SK-N-SH (cell line): ENCODE measurements at regions not wholly inside any gene's neighbourhood (a gene's known extent, or its start where the extent isn't known, plus 50 kb on each side); places are given as distances from the start of the nearest gene placed in this dataset.

Experiments used
- CTCF ChIA-PET: fragments of 300-600, 350-600 bp; formaldehyde crosslinking; extraction: SDS; loops from one replicate; lab custom pipeline; 2021; lab: Yijun Ruan, JAX
- POLR2A ChIA-PET: fragments of 350-600 bp; sonication (Branson Sonifier 250); formaldehyde crosslinking; extraction: SDS; loops from one replicate; lab custom pipeline; 2020; ENCODE audit warnings: antibody characterized with exemption, inconsistent platforms; lab: Yijun Ruan, JAX
- DNase-seq: peaks from one replicate; pipeline ENCODE4 v3.0.0; 2012
- H2AFZ ChIP-seq: fragments of 200-600 bp; sonication (generic); 2 replicates; pipeline ENCODE4 v1.8.1; 2016; ENCODE audit warnings: antibody characterized with exemption, mild to moderate bottlenecking, low read depth
- H3F3A ChIP-seq: fragments of 200-600 bp; sonication (generic); replicated peaks from 2 replicates; pipeline ENCODE3; 2016; ENCODE audit warnings: antibody characterized with exemption, mild to moderate bottlenecking; ENCODE audit not compliant: insufficient read depth
- H3K27ac ChIP-seq, 2 experiments: fragments of 200-500 bp in 1 of 2; fragments of 200-600 bp in 1 of 2; sonication (Bioruptor generic) in 1 of 2; sonication (generic), shearing (Covaris generic) in 1 of 2; 2 replicates each; pipeline versions ENCODE4 v1.5.1 to v1.6.1; 2014 to 2016; ENCODE audit warnings: low read depth in 2 of 2, inconsistent platforms in 1 of 2, low read length in 1 of 2, mild to moderate bottlenecking in 1 of 2, mixed read lengths in 1 of 2
- H3K27me3 ChIP-seq: fragments of 200-600 bp; sonication (generic), shearing (Covaris generic); 2 replicates; pipeline ENCODE4 v1.6.1; 2016; ENCODE audit warnings: mixed run types; ENCODE audit not compliant: insufficient read depth
- H3K36me3 ChIP-seq, 2 experiments: fragments of 200-500 bp in 1 of 2; fragments of 200-600 bp in 1 of 2; sonication (Bioruptor generic) in 1 of 2; sonication (generic) in 1 of 2; replicated peaks in 1 of 2; 2 replicates each; pipeline versions ENCODE3 to v1.5.1; 2014 to 2016; ENCODE audit warnings: low read length in 1 of 2, mild to moderate bottlenecking in 1 of 2; ENCODE audit not compliant: insufficient read depth in 2 of 2, control insufficient read depth in 1 of 2
- H3K4me1 ChIP-seq, 2 experiments: fragments of 200-500 bp in 1 of 2; fragments of 200-600 bp in 1 of 2; sonication (Bioruptor generic) in 1 of 2; sonication (generic), shearing (Covaris generic) in 1 of 2; 2 replicates each; pipeline versions ENCODE4 v1.5.1 to v1.6.1; 2014 to 2016; ENCODE audit warnings: low read depth in 1 of 2, low read length in 1 of 2, mixed run types in 1 of 2; ENCODE audit not compliant: insufficient read depth in 2 of 2, control insufficient read depth in 1 of 2
- H3K4me2 ChIP-seq: fragments of 200-600 bp; sonication (generic), shearing (Covaris generic); 2 replicates; pipeline ENCODE4 v1.6.1; 2017; ENCODE audit warnings: mixed run types
- H3K4me3 ChIP-seq, 2 experiments: fragments of 200-500 bp in 1 of 2; fragments of 200-600 bp in 1 of 2; sonication (Bioruptor generic) in 1 of 2; sonication (generic), shearing (Covaris generic) in 1 of 2; 2 replicates each; pipeline versions ENCODE4 v1.5.1 to v1.8.1; 2014 to 2016; ENCODE audit warnings: low read depth in 2 of 2, inconsistent platforms in 1 of 2, low read length in 1 of 2, mild to moderate bottlenecking in 1 of 2, mixed read lengths in 1 of 2, moderate library complexity in 1 of 2
- H3K79me2 ChIP-seq: fragments of 200-600 bp; sonication (generic); 2 replicates; pipeline ENCODE4 v1.8.1; 2017; ENCODE audit warnings: mild to moderate bottlenecking; ENCODE audit not compliant: insufficient read depth
- H3K9ac ChIP-seq: fragments of 200-600 bp; sonication (generic); 2 replicates; pipeline ENCODE4 v1.6.1; 2017; ENCODE audit warnings: mixed run types
- H3K9me2 ChIP-seq: fragments of 200-600 bp; sonication (generic); 2 replicates; pipeline ENCODE4 v1.6.1; 2017; ENCODE audit warnings: mixed run types
- H3K9me3 ChIP-seq: fragments of 200-600 bp; sonication (generic); 2 replicates; pipeline ENCODE4 v1.6.1; 2017; ENCODE audit warnings: mixed run types, mild to moderate bottlenecking, moderate library complexity
- H4K20me1 ChIP-seq: fragments of 200-600 bp; sonication (generic); 2 replicates; pipeline ENCODE4 v1.6.1; 2017; ENCODE audit warnings: mild to moderate bottlenecking, mixed run types; ENCODE audit not compliant: insufficient read depth
- CTCF ChIP-seq: fragments of 200-600 bp; sonication (generic); IDR thresholded peaks from 2 replicates; pipeline ENCODE4 v1.6.1; 2017; ENCODE audit warnings: antibody characterized with exemption, mild to moderate bottlenecking, moderate library complexity
- ELF1 ChIP-seq: IDR thresholded peaks from 2 replicates; pipeline ENCODE4 v1.4.0; 2012
- EP300 ChIP-seq, 2 experiments: IDR thresholded peaks; 2 replicates each; pipeline versions ENCODE4 v1.4.0 to v1.6.1; 2012; ENCODE audit warnings: borderline replicate concordance in 1 of 2, low read depth in 1 of 2, low read length in 1 of 2
- FOSL2 ChIP-seq: IDR thresholded peaks from 2 replicates; pipeline ENCODE4 v1.4.0; 2012; ENCODE audit warnings: low read depth, mild to moderate bottlenecking, moderate library complexity, borderline replicate concordance
- FOXM1 ChIP-seq: IDR thresholded peaks from 2 replicates; pipeline ENCODE4 v1.4.0; 2012; ENCODE audit warnings: low read depth, mild to moderate bottlenecking
- GABPA ChIP-seq: IDR thresholded peaks from 2 replicates; pipeline ENCODE4 v1.4.0; 2012; ENCODE audit warnings: low read depth, mild to moderate bottlenecking
- JUND ChIP-seq: IDR thresholded peaks from 2 replicates; pipeline ENCODE4 v1.4.0; 2012
- MAX ChIP-seq: IDR thresholded peaks from 2 replicates; pipeline ENCODE4 v1.4.0; 2012; ENCODE audit warnings: low read depth
- MEF2A ChIP-seq: IDR thresholded peaks from 2 replicates; pipeline ENCODE4 v1.4.0; 2012; ENCODE audit warnings: low read depth, borderline replicate concordance
- RAD21 ChIP-seq: IDR thresholded peaks from 2 replicates; pipeline ENCODE4 v1.6.1; 2012; ENCODE audit warnings: mild to moderate bottlenecking, low read length
- RCOR1 ChIP-seq: fragments of 150-350 bp; IDR thresholded peaks from 2 replicates; pipeline ENCODE4 v1.6.1; 2017; ENCODE audit warnings: antibody characterized with exemption, low read length
- RFX5 ChIP-seq: IDR thresholded peaks from 2 replicates; pipeline ENCODE4 v1.6.1; 2012; ENCODE audit warnings: mild to moderate bottlenecking, improper control_type of control experiment, low read length
- RXRA ChIP-seq: IDR thresholded peaks from 2 replicates; pipeline ENCODE4 v1.4.0; 2012; ENCODE audit warnings: low read depth, mild to moderate bottlenecking, borderline replicate concordance
- TCF12 ChIP-seq: IDR thresholded peaks from 2 replicates; pipeline ENCODE4 v1.4.0; 2012
- TEAD4 ChIP-seq: IDR thresholded peaks from 2 replicates; pipeline ENCODE4 v1.4.0; 2012; ENCODE audit warnings: mild to moderate bottlenecking, borderline replicate concordance; ENCODE audit not compliant: insufficient read depth
- USF1 ChIP-seq: IDR thresholded peaks from 2 replicates; pipeline ENCODE4 v1.4.0; 2012; ENCODE audit warnings: low read depth, borderline replicate concordance
- USF2 ChIP-seq: fragments of 150-350 bp; IDR thresholded peaks from 2 replicates; pipeline ENCODE4 v1.6.1; 2017; ENCODE audit warnings: antibody characterized with exemption, low read length, low read depth, borderline replicate concordance
- YY1 ChIP-seq: IDR thresholded peaks from 2 replicates; pipeline ENCODE4 v1.4.0; 2012; ENCODE audit warnings: low read depth, mild to moderate bottlenecking
- WGBS: methylation state at CpG from one replicate; pipeline ENCODE4 v1.1.6; 2017; ENCODE audit warnings: low lambda C conversion rate; 5-methylcytosine and 5-hydroxymethylcytosine counted together
- TF ChIP-seq, protein P1 (sequence below): IDR thresholded peaks from 2 replicates; pipeline ENCODE4; 2012
- TF ChIP-seq, protein P2 (sequence below): fragments of 150-350 bp; IDR thresholded peaks from 2 replicates; pipeline ENCODE4 v1.6.1; 2016; ENCODE audit warnings: mild to moderate bottlenecking, low read depth, low read length

GRCh38 chrX:149131774-149132173 lies 373.3 kb downstream of the IDS start:
- CTCF ChIA-PET = no interaction called here
- 8% methylated on average over 3 of the region's 3 CpGs for WGBS
- DNase-seq = no peak

GRCh38 chrX:149129767-149130166 lies 375.3 kb downstream of the IDS start:
- Histone ChIP-seq H3K4me3 (no peak overlapping the region), H3K4me2 (no peak overlapping the region), H3K9ac (no peak overlapping the region), H4K20me1 (no peaks in the 10 kb centered on the region), H3K79me2 (no peaks in the 10 kb centered on the region), H3K9me3 (no peaks in the 10 kb centered on the region), H2AFZ (no peak overlapping the region), H3F3A (no peaks in the 10 kb centered on the region), H3K36me3 (no peaks in the 10 kb centered on the region), H3K9me2 (no peaks in the 10 kb centered on the region), H3K27ac (no peak overlapping the region), H3K27me3 (no peaks in the 10 kb centered on the region), H3K4me1 (no peaks in the 10 kb centered on the region)
- CTCF ChIA-PET = no interaction called here
- POLR2A ChIA-PET = no interaction called here
- WGBS = 3% methylated on average over 5 of the region's 5 CpGs
- DNase-seq = no peak
- TF ChIP-seq USF1 (no peak), FOXM1 (no peak), EP300 (IDR thresholded peaks at IDR 0.05; ENCODE audit: borderline replicate concordance in 1 of 2, low read depth in 1 of 2, low read length in 1 of 2) (no peak), RAD21 (no peak), ELF1 (no peak), YY1 (no peak), FOSL2 (no peak), USF2 (no peak), TCF12 (no peak), MEF2A (no peak), JUND (no peak), GABPA (no peak), MAX (no peak)
- TF ChIP-seq, protein P1, sequence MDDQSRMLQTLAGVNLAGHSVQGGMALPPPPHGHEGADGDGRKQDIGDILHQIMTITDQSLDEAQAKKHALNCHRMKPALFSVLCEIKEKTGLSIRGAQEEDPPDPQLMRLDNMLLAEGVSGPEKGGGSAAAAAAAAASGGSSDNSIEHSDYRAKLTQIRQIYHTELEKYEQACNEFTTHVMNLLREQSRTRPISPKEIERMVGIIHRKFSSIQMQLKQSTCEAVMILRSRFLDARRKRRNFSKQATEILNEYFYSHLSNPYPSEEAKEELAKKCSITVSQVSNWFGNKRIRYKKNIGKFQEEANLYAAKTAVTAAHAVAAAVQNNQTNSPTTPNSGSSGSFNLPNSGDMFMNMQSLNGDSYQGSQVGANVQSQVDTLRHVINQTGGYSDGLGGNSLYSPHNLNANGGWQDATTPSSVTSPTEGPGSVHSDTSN = no peak
- TF ChIP-seq, protein P2, sequence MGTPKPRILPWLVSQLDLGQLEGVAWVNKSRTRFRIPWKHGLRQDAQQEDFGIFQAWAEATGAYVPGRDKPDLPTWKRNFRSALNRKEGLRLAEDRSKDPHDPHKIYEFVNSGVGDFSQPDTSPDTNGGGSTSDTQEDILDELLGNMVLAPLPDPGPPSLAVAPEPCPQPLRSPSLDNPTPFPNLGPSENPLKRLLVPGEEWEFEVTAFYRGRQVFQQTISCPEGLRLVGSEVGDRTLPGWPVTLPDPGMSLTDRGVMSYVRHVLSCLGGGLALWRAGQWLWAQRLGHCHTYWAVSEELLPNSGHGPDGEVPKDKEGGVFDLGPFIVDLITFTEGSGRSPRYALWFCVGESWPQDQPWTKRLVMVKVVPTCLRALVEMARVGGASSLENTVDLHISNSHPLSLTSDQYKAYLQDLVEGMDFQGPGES = no peak

More at GRCh38 chrX:149131774-149132173, 373.3 kb downstream of the IDS start:
- TF ChIP-seq ELF1 (no peak), CTCF (no peak), RFX5 (no peak), GABPA (no peak), TEAD4 (no peak), RCOR1 (no peak), RXRA (no peak), MEF2A (no peak)
- TF ChIP-seq, protein P1 = no peak
- Histone ChIP-seq H3K4me3 (no peak overlapping the region), H3K4me2 (no peak overlapping the region), H3K9me3 (no peaks in the 10 kb centered on the region), H3F3A (no peaks in the 10 kb centered on the region), H2AFZ (no peak overlapping the region), H3K9me2 (no peaks in the 10 kb centered on the region), H3K4me1 (no peaks in the 10 kb centered on the region), H3K27ac (no peak overlapping the region), H3K79me2 (no peaks in the 10 kb centered on the region), H3K9ac (no peak overlapping the region), H4K20me1 (no peaks in the 10 kb centered on the region), H3K36me3 (no peaks in the 10 kb centered on the region), H3K27me3 (no peaks in the 10 kb centered on the region)
- POLR2A ChIA-PET = no interaction called here
